Liver (tissue), 8 donors: ENCODE measurements at regions not wholly inside any gene's neighbourhood (a gene's known extent, or its start where the extent isn't known, plus 50 kb on each side); places are given as distances from the start of the nearest gene placed in this dataset.

Source experiments
- DNase-seq: peaks from one replicate; pipeline ENCODE4 v3.0.0-alpha.2; 2017; ENCODE audit warnings: low spot score
- H3K27ac ChIP-seq, 2 donors: one replicate each; pipeline ENCODE4 v1.7.0; 2013; ENCODE audit warnings: inconsistent platforms in 2 of 2, low read length in 2 of 2, control low read depth in 1 of 2, low read depth in 1 of 2, mild to moderate bottlenecking in 1 of 2
- H3K27me3 ChIP-seq, 4 donors: one replicate each; pipeline versions ENCODE4 v1.6.1 to v1.7.0; 2013; ENCODE audit warnings: low read length in 3 of 4, inconsistent platforms in 1 of 4, mild to moderate bottlenecking in 1 of 4, moderate library complexity in 1 of 4; ENCODE audit not compliant: control insufficient read depth in 4 of 4, insufficient read depth in 4 of 4
- H3K36me3 ChIP-seq, 4 donors: one replicate each; pipeline versions ENCODE4 v1.6.1 to v1.7.0; 2013; ENCODE audit warnings: low read length in 3 of 4, mild to moderate bottlenecking in 3 of 4, low read depth in 1 of 4, moderate library complexity in 1 of 4; ENCODE audit not compliant: control insufficient read depth in 4 of 4, insufficient read depth in 3 of 4
- H3K4me1 ChIP-seq, 4 donors: one replicate each; pipeline versions ENCODE4 v1.6.1 to v1.7.0; 2013; ENCODE audit warnings: low read length in 3 of 4, mild to moderate bottlenecking in 3 of 4, moderate library complexity in 1 of 4; ENCODE audit not compliant: control insufficient read depth in 4 of 4, insufficient read depth in 4 of 4
- H3K4me3 ChIP-seq, 3 donors: one replicate each; pipeline versions ENCODE4 v1.6.1 to v1.7.0; 2013; ENCODE audit warnings: low read length in 3 of 3, control low read depth in 1 of 3, low read depth in 1 of 3, mild to moderate bottlenecking in 1 of 3
- H3K9ac ChIP-seq, 2 donors: one replicate each; pipeline ENCODE4 v1.7.0; 2013; ENCODE audit warnings: low read length in 2 of 2, mild to moderate bottlenecking in 2 of 2, moderate library complexity in 2 of 2, control low read depth in 1 of 2, low read depth in 1 of 2
- H3K9me3 ChIP-seq, 4 donors: one replicate each; pipeline versions ENCODE4 v1.6.1 to v1.7.0; 2013; ENCODE audit warnings: low read length in 3 of 4; ENCODE audit not compliant: control insufficient read depth in 4 of 4
- EGR1 ChIP-seq, 2 donors: IDR thresholded peaks; 2 replicates each; pipeline ENCODE4 v1.6.1; 2016 to 2018; ENCODE audit warnings: antibody characterized with exemption in 2 of 2, low read depth in 2 of 2
- FOXA1 ChIP-seq: IDR thresholded peaks from 2 replicates; pipeline ENCODE4 v1.6.1; 2016; ENCODE audit warnings: antibody characterized with exemption
- FOXA2 ChIP-seq: IDR thresholded peaks from 2 replicates; pipeline ENCODE4 v1.6.1; 2016; ENCODE audit warnings: antibody characterized with exemption
- GABPA ChIP-seq, 2 donors: IDR thresholded peaks in 1 of 2; conservative IDR thresholded peaks in 1 of 2; 2 replicates each; pipeline ENCODE4 v1.6.1; 2016; ENCODE audit warnings: antibody characterized with exemption in 2 of 2, mild to moderate bottlenecking in 1 of 2, moderate library complexity in 1 of 2
- HNF4A ChIP-seq, 2 donors: conservative IDR thresholded peaks; 2 replicates each; pipeline ENCODE4 v1.6.1; 2016; ENCODE audit warnings: antibody characterized with exemption in 2 of 2, mild to moderate bottlenecking in 2 of 2
- HNF4G ChIP-seq: IDR thresholded peaks from 2 replicates; pipeline ENCODE4 v1.6.1; 2016; ENCODE audit warnings: antibody characterized with exemption
- JUND ChIP-seq, 2 donors: IDR thresholded peaks; 2 replicates each; pipeline ENCODE4 v1.6.1; 2016; ENCODE audit warnings: antibody characterized with exemption in 2 of 2
- NR2F2 ChIP-seq: IDR thresholded peaks from 2 replicates; pipeline ENCODE4 v1.6.1; 2016; ENCODE audit warnings: antibody characterized with exemption
- RAD21 ChIP-seq, 2 donors: IDR thresholded peaks; 2 replicates each; pipeline ENCODE4 v1.6.1; 2016; ENCODE audit warnings: antibody characterized with exemption in 2 of 2, mild to moderate bottlenecking in 2 of 2
- RXRA ChIP-seq, 2 donors: IDR thresholded peaks; 2 replicates each; pipeline ENCODE4 v1.6.1; 2017 to 2018; ENCODE audit warnings: antibody characterized with exemption in 2 of 2, mild to moderate bottlenecking in 1 of 2
- SP1 ChIP-seq: IDR thresholded peaks from 2 replicates; pipeline ENCODE4 v1.6.1; 2018; ENCODE audit warnings: antibody characterized with exemption, mild to moderate bottlenecking
- TAF1 ChIP-seq: conservative IDR thresholded peaks from 2 replicates; pipeline ENCODE4 v1.6.1; 2016; ENCODE audit warnings: antibody characterized with exemption, mild to moderate bottlenecking
- YY1 ChIP-seq: IDR thresholded peaks from 2 replicates; pipeline ENCODE4 v1.6.1; 2016; ENCODE audit warnings: antibody characterized with exemption, mild to moderate bottlenecking
- WGBS: extraction: QIAGEN DNeasy Blood & Tissue Kit; methylation state at CpG from one replicate; pipeline ENCODE4 v1.1.7; 2013; 5-methylcytosine and 5-hydroxymethylcytosine counted together
- TF ChIP-seq, protein P1 (sequence below): fragments of 150-350 bp; IDR thresholded peaks from 2 replicates; pipeline ENCODE4 v1.5.1; 2017; ENCODE audit warnings: improper control_type of control experiment, low read depth, low read length; ENCODE audit not compliant: missing input control
- TF ChIP-seq, protein P2 (sequence below): IDR thresholded peaks from 2 replicates; pipeline ENCODE4 v1.6.1; 2016; ENCODE audit warnings: antibody characterized with exemption
- TF ChIP-seq, protein P3 (sequence below): IDR thresholded peaks from 2 replicates; pipeline ENCODE4 v1.6.1; 2016; ENCODE audit warnings: antibody characterized with exemption
- TF ChIP-seq, protein P4 (sequence below): IDR thresholded peaks from 2 replicates; pipeline ENCODE4 v1.6.1; 2016; ENCODE audit warnings: antibody characterized with exemption
- TF ChIP-seq, protein P5 (sequence below): IDR thresholded peaks from 2 replicates; pipeline ENCODE4 v1.6.1; 2016; ENCODE audit warnings: antibody characterized with exemption, mild to moderate bottlenecking
- donor health status: healthy.
- donor health status: healthy.
- donor health status: healthy.
- donor health status: healthy.
- donor health status: healthy.

DNA sequence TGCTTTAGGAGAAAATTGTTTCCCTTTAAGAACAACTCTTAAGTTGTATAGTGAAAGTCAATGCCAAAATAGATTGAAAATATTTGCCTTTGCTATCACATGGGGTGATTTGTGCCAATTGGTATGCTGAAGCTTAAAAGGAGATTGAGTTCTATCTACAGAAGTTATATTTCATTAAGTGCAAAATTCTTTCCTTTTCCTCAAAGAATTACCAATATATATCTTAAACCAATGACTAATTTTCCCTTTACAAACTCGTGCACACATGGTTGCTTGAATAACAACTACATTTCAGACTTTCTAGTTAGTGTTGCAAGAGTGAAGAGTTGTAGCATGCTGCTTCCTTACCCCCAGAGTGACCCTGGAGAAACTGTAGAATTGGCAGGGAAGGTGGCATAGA is 990.0 kb upstream of the PABPC4L start:
- no peak for DNase-seq
- Histone ChIP-seq H3K4me1 (no peaks in the 10 kb centered on the region), H3K9me3 (peaks cover 0 to 2% (median 0%) of the 10 kb centered on the region in 4 donors), H3K27me3 (peaks cover 0 to 4% (median 0%) of the 10 kb centered on the region in 4 donors), H3K9ac (no peak overlapping the region), H3K36me3 (no peaks in the 10 kb centered on the region), H3K4me3 (no peak overlapping the region), H3K27ac (no peak overlapping the region)
- TF ChIP-seq RAD21 (IDR thresholded peaks at IDR 0.05), result no peak
- TF ChIP-seq TAF1, result no peak
- no peak for TF ChIP-seq GABPA (IDR thresholded peaks at IDR 0.05 in 1 of 2, conservative IDR thresholded peaks at IDR 0.05 in 1 of 2)
- TF ChIP-seq, protein P1, sequence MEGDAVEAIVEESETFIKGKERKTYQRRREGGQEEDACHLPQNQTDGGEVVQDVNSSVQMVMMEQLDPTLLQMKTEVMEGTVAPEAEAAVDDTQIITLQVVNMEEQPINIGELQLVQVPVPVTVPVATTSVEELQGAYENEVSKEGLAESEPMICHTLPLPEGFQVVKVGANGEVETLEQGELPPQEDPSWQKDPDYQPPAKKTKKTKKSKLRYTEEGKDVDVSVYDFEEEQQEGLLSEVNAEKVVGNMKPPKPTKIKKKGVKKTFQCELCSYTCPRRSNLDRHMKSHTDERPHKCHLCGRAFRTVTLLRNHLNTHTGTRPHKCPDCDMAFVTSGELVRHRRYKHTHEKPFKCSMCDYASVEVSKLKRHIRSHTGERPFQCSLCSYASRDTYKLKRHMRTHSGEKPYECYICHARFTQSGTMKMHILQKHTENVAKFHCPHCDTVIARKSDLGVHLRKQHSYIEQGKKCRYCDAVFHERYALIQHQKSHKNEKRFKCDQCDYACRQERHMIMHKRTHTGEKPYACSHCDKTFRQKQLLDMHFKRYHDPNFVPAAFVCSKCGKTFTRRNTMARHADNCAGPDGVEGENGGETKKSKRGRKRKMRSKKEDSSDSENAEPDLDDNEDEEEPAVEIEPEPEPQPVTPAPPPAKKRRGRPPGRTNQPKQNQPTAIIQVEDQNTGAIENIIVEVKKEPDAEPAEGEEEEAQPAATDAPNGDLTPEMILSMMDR, result no peak
- no peak for TF ChIP-seq RXRA (IDR thresholded peaks at IDR 0.05)
- TF ChIP-seq, protein P2, sequence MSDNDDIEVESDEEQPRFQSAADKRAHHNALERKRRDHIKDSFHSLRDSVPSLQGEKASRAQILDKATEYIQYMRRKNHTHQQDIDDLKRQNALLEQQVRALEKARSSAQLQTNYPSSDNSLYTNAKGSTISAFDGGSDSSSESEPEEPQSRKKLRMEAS, result no peak
- TF ChIP-seq, protein P3, sequence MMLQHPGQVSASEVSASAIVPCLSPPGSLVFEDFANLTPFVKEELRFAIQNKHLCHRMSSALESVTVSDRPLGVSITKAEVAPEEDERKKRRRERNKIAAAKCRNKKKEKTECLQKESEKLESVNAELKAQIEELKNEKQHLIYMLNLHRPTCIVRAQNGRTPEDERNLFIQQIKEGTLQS, result no peak
- TF ChIP-seq FOXA2, result no peak
- TF ChIP-seq, protein P4, sequence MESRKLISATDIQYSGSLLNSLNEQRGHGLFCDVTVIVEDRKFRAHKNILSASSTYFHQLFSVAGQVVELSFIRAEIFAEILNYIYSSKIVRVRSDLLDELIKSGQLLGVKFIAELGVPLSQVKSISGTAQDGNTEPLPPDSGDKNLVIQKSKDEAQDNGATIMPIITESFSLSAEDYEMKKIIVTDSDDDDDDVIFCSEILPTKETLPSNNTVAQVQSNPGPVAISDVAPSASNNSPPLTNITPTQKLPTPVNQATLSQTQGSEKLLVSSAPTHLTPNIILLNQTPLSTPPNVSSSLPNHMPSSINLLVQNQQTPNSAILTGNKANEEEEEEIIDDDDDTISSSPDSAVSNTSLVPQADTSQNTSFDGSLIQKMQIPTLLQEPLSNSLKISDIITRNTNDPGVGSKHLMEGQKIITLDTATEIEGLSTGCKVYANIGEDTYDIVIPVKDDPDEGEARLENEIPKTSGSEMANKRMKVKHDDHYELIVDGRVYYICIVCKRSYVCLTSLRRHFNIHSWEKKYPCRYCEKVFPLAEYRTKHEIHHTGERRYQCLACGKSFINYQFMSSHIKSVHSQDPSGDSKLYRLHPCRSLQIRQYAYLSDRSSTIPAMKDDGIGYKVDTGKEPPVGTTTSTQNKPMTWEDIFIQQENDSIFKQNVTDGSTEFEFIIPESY, result no peak
- no peak for TF ChIP-seq SP1
- TF ChIP-seq NR2F2, result no peak
- no peak for TF ChIP-seq FOXA1
- TF ChIP-seq EGR1 (IDR thresholded peaks at IDR 0.05; ENCODE audit: low read depth in 2 of 2), result no peak
- no peak for TF ChIP-seq JUND (IDR thresholded peaks at IDR 0.05)
- no peak for TF ChIP-seq HNF4G
- no peak for TF ChIP-seq HNF4A (conservative IDR thresholded peaks at IDR 0.05)
- no peak for TF ChIP-seq YY1
- TF ChIP-seq, protein P5, sequence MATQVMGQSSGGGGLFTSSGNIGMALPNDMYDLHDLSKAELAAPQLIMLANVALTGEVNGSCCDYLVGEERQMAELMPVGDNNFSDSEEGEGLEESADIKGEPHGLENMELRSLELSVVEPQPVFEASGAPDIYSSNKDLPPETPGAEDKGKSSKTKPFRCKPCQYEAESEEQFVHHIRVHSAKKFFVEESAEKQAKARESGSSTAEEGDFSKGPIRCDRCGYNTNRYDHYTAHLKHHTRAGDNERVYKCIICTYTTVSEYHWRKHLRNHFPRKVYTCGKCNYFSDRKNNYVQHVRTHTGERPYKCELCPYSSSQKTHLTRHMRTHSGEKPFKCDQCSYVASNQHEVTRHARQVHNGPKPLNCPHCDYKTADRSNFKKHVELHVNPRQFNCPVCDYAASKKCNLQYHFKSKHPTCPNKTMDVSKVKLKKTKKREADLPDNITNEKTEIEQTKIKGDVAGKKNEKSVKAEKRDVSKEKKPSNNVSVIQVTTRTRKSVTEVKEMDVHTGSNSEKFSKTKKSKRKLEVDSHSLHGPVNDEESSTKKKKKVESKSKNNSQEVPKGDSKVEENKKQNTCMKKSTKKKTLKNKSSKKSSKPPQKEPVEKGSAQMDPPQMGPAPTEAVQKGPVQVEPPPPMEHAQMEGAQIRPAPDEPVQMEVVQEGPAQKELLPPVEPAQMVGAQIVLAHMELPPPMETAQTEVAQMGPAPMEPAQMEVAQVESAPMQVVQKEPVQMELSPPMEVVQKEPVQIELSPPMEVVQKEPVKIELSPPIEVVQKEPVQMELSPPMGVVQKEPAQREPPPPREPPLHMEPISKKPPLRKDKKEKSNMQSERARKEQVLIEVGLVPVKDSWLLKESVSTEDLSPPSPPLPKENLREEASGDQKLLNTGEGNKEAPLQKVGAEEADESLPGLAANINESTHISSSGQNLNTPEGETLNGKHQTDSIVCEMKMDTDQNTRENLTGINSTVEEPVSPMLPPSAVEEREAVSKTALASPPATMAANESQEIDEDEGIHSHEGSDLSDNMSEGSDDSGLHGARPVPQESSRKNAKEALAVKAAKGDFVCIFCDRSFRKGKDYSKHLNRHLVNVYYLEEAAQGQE, result no peak
- WGBS, result 41% methylated on average over 1 of the region's 1 CpG

DNA sequence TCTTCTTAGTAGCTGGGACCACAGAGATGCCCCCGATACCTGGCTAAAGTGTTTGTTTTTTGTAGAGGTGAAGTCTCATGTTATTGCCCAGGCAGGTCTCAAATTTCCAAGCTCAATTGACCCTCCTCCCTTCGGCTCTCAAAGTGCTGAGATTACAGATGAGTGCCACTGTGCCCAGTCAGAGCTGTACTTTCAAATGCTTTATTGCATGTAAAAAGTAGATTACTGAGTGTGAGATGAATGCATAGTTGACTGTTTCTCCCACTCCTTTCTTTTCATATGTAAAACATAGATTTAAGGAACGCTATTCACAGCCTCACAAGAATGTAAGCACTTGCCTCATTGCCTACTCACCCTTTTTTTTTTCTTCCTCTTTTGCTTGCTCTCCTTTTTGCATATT is 984.4 kb upstream of the PABPC4L start:
- Histone ChIP-seq H3K9me3 (no peaks in the 10 kb centered on the region), H3K36me3 (no peaks in the 10 kb centered on the region), H3K4me3 (no peak overlapping the region), H3K9ac (no peak overlapping the region), H3K27me3 (no peaks in the 10 kb centered on the region), H3K27ac (no peak overlapping the region), H3K4me1 (no peaks in the 10 kb centered on the region)
- 34% methylated on average over 3 of the region's 3 CpGs for WGBS
- no peak for DNase-seq
- TF ChIP-seq YY1 (no peak), FOXA1 (no peak), HNF4A (conservative IDR thresholded peaks at IDR 0.05) (no peak), SP1 (no peak), NR2F2 (no peak)
- TF ChIP-seq, protein P4, result no peak
- TF ChIP-seq, protein P2, result no peak
- TF ChIP-seq, protein P5, result no peak
